Lower leg skin (tissue), 4 donors: ENCODE measurements at regions not wholly inside any gene's neighbourhood (a gene's known extent, or its start where the extent isn't known, plus 50 kb on each side); places are given as distances from the start of the nearest gene placed in this dataset.
"Not testable (repeated sequence)": the region's sequence is repeated elsewhere in the genome, so short reads cannot be mapped to it uniquely, and the experiment has no call there.

Experiments used
- DNase-seq, 2 donors: peaks; one replicate each; pipeline ENCODE4 v3.0.0-alpha.2; 2019; ENCODE audit warnings: low spot score in 2 of 2
- H3K4me3 ChIP-seq: fragments of 200-600 bp; sonication (generic); 2 replicates; pipeline ENCODE4 v1.5.1; 2017; ENCODE audit warnings: mild to moderate bottlenecking, low read depth; ENCODE audit not compliant: poor library complexity, severe bottlenecking
- CTCF ChIP-seq, 3 donors: fragments of 450-650 bp; IDR thresholded peaks; one replicate each; pipeline ENCODE4 v1.5.1; 2016; ENCODE audit warnings: antibody characterized with exemption in 3 of 3, mild to moderate bottlenecking in 3 of 3, moderate library complexity in 2 of 3
- POLR2A ChIP-seq, 2 donors: fragments of 450-650 bp; IDR thresholded peaks; one replicate each; pipeline ENCODE4 v1.6.1; 2016 to 2017; ENCODE audit warnings: antibody characterized with exemption in 2 of 2, mild to moderate bottlenecking in 1 of 2, moderate library complexity in 1 of 2
- WGBS, 2 donors: methylation state at CpG; one replicate each; pipeline ENCODE4 v1.1.5; 2018; 5-methylcytosine and 5-hydroxymethylcytosine counted together
- intact Hi-C: fragments of 100-400 bp; cut with DNase I; formaldehyde crosslinking; loops from one replicate; pipeline ENCODE4 v1.15.0; 2023; ENCODE audit warnings: low total_unique reads

- no peak overlapping the region for H3K4me3 ChIP-seq
- TF ChIP-seq POLR2A (IDR thresholded peaks at IDR 0.05): no peak
- no peak for TF ChIP-seq CTCF (IDR thresholded peaks at IDR 0.05)
- 88% methylated on average over 16 of the region's 17 CpGs; no CpG with 5 or more reads in 1 of the 2 donors for WGBS, 2 donors
- DNase-seq: no peak
- intact Hi-C loops: no loop called here
These were observed 1542.8 kb downstream of the TSPY10 start for GRCh38 chrY:11070250-11071113.

- intact Hi-C loops, DNase-seq, H3K4me3 ChIP-seq: not testable (repeated sequence)
- WGBS, 2 donors: 51% methylated on average over 3 of the region's 3 CpGs; no CpG with 5 or more reads in 1 of the 2 donors
These were observed 1558.1 kb downstream of the TSPY10 start for GRCh38 chrY:11085801-11086200.

- intact Hi-C loops, DNase-seq, H3K4me3 ChIP-seq: not testable (repeated sequence)
- WGBS, 2 donors: 61 to 65% methylated on average over 11 to 17 of the region's 20 CpGs
These were observed 1569.8 kb downstream of the TSPY10 start for GRCh38 chrY:11097498-11097897.

GRCh38 chrY:11098419-11098818, 1570.7 kb downstream of the TSPY10 start:
- DNase-seq, intact Hi-C loops, H3K4me3 ChIP-seq: not testable (repeated sequence)
- WGBS, 2 donors: 70% methylated on average over 14 to 21 of the region's 21 CpGs

GRCh38 chrY:11099004-11099403, 1571.3 kb downstream of the TSPY10 start:
- no peak for DNase-seq
- intact Hi-C loops: no loop called here
- 75% methylated on average over 16 of the region's 16 CpGs; no CpG with 5 or more reads in 1 of the 2 donors for WGBS, 2 donors
- no peak overlapping the region for H3K4me3 ChIP-seq
- TF ChIP-seq CTCF (IDR thresholded peaks at IDR 0.05) (no peak), POLR2A (IDR thresholded peaks at IDR 0.05) (no peak)

- DNase-seq, H3K4me3 ChIP-seq, intact Hi-C loops: not testable (repeated sequence)
- 75% methylated on average over 16 of the region's 19 CpGs; no CpG with 5 or more reads in 1 of the 2 donors for WGBS, 2 donors
These were observed 1572.8 kb downstream of the TSPY10 start for GRCh38 chrY:11100472-11100871.

DNA sequence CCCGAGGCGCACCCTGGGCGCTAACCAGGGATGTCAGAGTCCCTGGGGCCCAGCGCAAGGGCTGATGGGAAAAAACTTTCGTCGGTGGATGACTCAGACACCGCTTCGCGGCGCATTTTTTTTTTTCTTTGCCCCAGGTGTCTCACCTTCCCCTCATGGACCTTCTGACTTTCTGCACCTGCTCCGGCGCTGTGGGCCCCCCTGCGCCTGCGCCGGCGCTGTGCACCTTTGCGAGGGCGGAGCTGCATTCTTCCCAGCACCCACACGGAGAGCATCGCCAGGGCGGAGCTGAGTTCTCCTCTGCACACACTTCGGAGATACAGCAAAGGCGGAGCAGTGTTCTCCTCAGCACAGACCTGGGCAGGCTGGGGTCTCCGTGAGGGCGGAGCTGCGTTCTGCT, 1575.3 kb downstream of the TSPY10 start:
- WGBS, 2 donors: 72% methylated on average over 13 of the region's 26 CpGs; no CpG with 5 or more reads in 1 of the 2 donors

DNA sequence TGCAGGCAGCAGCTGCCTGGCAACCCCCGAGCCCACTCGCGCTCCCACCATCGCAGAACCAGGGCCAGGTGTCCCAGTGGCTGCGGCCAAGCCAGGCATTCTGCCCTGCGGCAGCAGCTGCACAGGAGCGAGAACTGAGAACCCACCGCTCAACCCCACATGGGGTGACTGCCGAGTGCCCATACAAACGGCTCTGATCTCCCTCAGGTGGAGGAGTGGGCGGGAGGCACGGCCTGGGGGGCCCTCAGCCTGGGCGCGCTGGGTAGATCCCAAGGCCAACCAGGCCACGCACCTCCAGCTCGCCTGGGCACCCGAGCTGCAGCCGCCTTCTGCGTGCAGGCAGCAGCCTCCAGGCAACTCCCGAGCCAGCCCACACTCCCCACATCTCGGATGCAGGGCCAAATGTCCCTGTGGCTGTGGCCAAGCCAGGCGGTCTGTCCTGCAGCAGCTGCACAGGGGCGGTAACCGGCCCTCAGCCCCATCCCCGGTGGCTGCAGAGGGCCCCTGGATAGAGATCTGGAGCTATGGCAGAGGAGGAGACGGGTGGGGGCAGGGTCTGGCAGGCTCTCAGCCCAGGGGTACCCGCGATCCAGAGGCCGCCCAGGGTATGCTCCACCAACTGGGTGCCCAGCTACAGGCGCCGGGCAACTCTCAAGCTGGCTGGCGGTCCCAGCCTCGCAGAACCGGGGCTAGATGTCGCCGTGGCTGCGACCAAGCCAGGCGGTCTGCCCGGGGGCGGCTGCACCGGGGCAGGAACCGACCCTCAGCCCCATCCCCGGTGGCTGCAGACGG, 1579.6 kb downstream of the TSPY10 start:
- WGBS, 2 donors: 63 to 71% methylated on average over 43 of the region's 44 CpGs
- H3K4me3 ChIP-seq, intact Hi-C loops: not testable (repeated sequence)
- peak in 1 of 2 donors; percentile 86 for DNase-seq

More for the DNA sequence above, 1575.3 kb downstream of the TSPY10 start:
- intact Hi-C loops, H3K4me3 ChIP-seq, DNase-seq: not testable (repeated sequence)

DNA sequence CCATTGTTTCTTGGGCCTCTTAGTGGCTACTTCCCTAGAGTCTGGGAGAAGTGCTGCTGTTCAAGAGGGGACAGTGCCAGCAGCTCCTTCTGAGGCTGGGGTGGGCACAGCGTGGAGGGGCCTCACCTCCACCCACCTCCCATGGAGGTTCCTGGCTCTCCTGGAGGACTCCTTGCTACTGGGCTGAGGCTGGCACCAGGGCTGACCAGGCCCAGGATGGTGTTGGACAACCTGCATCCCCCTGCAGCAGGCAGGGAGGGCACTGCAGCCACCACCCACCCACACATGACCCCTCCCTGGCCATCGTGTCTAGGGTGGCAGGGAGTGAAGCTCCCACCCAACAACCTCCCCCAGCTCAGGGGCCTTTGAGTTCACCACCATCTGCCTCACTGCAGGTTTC, 1549.3 kb upstream of the USP9Y start:
- 67 to 80% methylated on average over 1 of the region's 2 CpGs for WGBS, 2 donors
- H3K4me3 ChIP-seq, intact Hi-C loops, DNase-seq: not testable (repeated sequence)

DNA sequence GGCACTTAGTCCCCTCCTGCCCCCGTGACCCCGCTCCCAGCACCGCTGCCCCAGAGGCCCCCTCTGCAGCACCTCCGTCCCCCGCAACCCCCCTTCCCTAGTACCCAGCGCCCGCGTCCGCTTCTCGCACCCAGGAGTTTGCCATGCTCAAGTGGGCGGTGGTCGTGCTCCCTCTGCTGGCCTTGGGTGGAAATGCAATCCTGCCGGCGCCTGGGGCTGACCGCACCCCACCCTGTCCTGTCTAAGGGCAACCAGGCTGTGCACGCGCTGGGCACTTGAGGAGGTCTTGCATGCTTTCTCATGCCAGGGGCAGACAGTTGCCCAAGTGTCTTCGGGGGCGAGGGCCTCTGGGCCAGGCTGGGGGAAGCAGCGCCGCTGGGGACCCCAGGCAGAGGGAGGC, 1544.9 kb upstream of the USP9Y start:
- DNase-seq, intact Hi-C loops, H3K4me3 ChIP-seq: not testable (repeated sequence)
- no CpG with 5 or more reads among the region's 21 CpGs for WGBS, 2 donors

DNA sequence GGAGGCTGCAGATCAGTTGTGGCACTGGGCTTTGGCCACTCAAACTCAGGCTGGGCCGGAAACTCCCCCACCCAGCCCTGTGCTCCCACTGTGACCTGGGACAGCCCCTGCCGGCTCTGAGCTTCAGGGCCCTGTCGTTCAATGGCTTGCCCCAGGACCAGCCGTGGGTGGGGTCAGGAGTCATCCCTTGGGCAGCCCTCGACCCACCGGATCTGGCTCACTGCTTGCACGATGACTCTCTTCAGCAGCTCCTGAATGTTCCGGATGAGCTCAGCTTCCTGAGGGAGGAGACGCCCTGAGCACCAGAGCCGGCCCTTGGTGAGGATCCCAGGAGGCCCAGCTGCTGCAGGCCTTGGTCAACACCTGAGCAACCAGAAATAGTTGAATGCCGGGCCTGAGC, 1544.2 kb upstream of the USP9Y start:
- 86% methylated on average over 6 of the region's 11 CpGs; no CpG with 5 or more reads in 1 of the 2 donors for WGBS, 2 donors
- DNase-seq, intact Hi-C loops, H3K4me3 ChIP-seq: not testable (repeated sequence)

- H3K4me3 ChIP-seq, intact Hi-C loops: not testable (repeated sequence)
- no CpG with 5 or more reads among the region's 5 CpGs for WGBS, 2 donors
- DNase-seq: peak in 1 of 2 donors; percentile 68
These were observed 1524.0 kb upstream of the USP9Y start for GRCh38 chrY:11177033-11177432.
